ENCODE measurements at regions not wholly inside any gene's neighbourhood (a gene's known extent, or its start where the extent isn't known, plus 50 kb on each side); places are given as distances from the start of the nearest gene placed in this dataset.

DNA sequence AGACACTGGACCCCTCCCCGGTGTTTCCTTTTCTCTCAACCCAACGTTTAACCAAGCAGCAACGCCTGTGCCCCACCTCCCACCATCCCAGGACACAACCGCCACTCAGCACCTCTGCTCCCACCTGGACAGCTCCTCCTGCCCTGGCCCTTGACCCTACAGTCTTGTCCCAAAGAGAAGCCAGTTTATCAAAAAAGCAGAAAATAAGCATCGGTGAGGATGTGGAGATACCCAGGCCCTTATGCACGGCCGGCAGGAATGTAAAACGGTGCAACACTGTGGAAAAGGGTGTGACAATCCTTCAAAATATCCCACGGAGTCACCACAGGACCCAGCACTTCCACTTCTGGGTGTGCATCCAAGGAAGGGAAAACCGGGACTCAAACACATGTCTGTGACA is 176.2 kb upstream of the RNF32 start:
- TF ChIP-seq, protein P1, sequence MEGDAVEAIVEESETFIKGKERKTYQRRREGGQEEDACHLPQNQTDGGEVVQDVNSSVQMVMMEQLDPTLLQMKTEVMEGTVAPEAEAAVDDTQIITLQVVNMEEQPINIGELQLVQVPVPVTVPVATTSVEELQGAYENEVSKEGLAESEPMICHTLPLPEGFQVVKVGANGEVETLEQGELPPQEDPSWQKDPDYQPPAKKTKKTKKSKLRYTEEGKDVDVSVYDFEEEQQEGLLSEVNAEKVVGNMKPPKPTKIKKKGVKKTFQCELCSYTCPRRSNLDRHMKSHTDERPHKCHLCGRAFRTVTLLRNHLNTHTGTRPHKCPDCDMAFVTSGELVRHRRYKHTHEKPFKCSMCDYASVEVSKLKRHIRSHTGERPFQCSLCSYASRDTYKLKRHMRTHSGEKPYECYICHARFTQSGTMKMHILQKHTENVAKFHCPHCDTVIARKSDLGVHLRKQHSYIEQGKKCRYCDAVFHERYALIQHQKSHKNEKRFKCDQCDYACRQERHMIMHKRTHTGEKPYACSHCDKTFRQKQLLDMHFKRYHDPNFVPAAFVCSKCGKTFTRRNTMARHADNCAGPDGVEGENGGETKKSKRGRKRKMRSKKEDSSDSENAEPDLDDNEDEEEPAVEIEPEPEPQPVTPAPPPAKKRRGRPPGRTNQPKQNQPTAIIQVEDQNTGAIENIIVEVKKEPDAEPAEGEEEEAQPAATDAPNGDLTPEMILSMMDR (IDR thresholded peaks at IDR 0.05; ENCODE audit: insufficient read depth, low read length): no peak
- TF ChIP-seq, protein P2, sequence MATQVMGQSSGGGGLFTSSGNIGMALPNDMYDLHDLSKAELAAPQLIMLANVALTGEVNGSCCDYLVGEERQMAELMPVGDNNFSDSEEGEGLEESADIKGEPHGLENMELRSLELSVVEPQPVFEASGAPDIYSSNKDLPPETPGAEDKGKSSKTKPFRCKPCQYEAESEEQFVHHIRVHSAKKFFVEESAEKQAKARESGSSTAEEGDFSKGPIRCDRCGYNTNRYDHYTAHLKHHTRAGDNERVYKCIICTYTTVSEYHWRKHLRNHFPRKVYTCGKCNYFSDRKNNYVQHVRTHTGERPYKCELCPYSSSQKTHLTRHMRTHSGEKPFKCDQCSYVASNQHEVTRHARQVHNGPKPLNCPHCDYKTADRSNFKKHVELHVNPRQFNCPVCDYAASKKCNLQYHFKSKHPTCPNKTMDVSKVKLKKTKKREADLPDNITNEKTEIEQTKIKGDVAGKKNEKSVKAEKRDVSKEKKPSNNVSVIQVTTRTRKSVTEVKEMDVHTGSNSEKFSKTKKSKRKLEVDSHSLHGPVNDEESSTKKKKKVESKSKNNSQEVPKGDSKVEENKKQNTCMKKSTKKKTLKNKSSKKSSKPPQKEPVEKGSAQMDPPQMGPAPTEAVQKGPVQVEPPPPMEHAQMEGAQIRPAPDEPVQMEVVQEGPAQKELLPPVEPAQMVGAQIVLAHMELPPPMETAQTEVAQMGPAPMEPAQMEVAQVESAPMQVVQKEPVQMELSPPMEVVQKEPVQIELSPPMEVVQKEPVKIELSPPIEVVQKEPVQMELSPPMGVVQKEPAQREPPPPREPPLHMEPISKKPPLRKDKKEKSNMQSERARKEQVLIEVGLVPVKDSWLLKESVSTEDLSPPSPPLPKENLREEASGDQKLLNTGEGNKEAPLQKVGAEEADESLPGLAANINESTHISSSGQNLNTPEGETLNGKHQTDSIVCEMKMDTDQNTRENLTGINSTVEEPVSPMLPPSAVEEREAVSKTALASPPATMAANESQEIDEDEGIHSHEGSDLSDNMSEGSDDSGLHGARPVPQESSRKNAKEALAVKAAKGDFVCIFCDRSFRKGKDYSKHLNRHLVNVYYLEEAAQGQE (IDR thresholded peaks at IDR 0.05; ENCODE audit: insufficient replicate concordance, low read depth): no peak
